ENCODE measurements at regions not wholly inside any gene's neighbourhood (a gene's known extent, or its start where the extent isn't known, plus 50 kb on each side); places are given as distances from the start of the nearest gene placed in this dataset.
"Not testable (repeated sequence)": the region's sequence is repeated elsewhere in the genome, so short reads cannot be mapped to it uniquely, and the experiment has no call there.

DNA sequence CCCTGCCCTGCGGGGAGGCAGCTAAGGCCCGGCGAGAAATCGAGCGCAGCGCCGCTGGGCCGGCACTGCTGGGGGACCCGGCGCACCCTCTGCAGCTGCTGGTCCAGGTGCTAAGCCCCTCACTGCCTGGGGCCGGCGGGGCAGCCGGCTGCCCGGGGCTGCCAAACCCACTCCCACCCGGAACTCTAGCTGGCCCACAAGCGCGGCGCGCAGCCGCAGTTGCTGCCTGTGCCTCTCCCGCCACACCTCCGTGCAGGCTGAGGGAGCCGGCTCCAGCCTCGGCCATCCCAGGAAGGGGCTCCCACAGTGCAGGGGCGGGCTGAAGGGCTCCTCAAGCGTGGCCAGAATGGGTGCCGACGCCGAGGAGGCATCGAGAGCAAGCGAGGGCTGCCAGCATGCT lies 249.9 kb downstream of the FGF9 start:
- TF ChIP-seq POLR2A (IDR thresholded peaks at IDR 0.05), result not testable (repeated sequence)
- TF ChIP-seq, protein P1, sequence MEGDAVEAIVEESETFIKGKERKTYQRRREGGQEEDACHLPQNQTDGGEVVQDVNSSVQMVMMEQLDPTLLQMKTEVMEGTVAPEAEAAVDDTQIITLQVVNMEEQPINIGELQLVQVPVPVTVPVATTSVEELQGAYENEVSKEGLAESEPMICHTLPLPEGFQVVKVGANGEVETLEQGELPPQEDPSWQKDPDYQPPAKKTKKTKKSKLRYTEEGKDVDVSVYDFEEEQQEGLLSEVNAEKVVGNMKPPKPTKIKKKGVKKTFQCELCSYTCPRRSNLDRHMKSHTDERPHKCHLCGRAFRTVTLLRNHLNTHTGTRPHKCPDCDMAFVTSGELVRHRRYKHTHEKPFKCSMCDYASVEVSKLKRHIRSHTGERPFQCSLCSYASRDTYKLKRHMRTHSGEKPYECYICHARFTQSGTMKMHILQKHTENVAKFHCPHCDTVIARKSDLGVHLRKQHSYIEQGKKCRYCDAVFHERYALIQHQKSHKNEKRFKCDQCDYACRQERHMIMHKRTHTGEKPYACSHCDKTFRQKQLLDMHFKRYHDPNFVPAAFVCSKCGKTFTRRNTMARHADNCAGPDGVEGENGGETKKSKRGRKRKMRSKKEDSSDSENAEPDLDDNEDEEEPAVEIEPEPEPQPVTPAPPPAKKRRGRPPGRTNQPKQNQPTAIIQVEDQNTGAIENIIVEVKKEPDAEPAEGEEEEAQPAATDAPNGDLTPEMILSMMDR (IDR thresholded peaks at IDR 0.05), result not testable (repeated sequence)
